RWPE2 (cell line): ENCODE measurements at regions not wholly inside any gene's neighbourhood (a gene's known extent, or its start where the extent isn't known, plus 50 kb on each side); places are given as distances from the start of the nearest gene placed in this dataset.

Source experiments
- ATAC-seq: fragments of 200-7000 bp; cut with Tn5 transposase; 3 replicates; pipeline ENCODE4 v1.9.1; 2021; ENCODE audit warnings: low read depth
- DNase-seq: peaks from one replicate; pipeline ENCODE4 v3.0.0-alpha.2; 2020; ENCODE audit warnings: low spot score
- H3K27ac ChIP-seq: fragments of 450-650 bp; 2 replicates; pipeline ENCODE4 v1.5.1; 2017; ENCODE audit warnings: mild to moderate bottlenecking; ENCODE audit not compliant: poor library complexity, severe bottlenecking
- H3K27me3 ChIP-seq: fragments of 250-450 bp; sonication (Bioruptor Pico); 2 replicates; pipeline ENCODE4 v1.5.1; 2021; ENCODE audit warnings: mild to moderate bottlenecking, moderate library complexity; ENCODE audit not compliant: insufficient read depth, poor library complexity, severe bottlenecking
- H3K36me3 ChIP-seq: fragments of 250-450 bp; sonication (Bioruptor Pico); 2 replicates; pipeline ENCODE4 v1.5.1; 2020; ENCODE audit warnings: low read depth, mild to moderate bottlenecking, moderate library complexity
- H3K4me1 ChIP-seq: fragments of 250-450 bp; sonication (Bioruptor Pico); 2 replicates; pipeline ENCODE4 v1.5.1; 2021; ENCODE audit warnings: mild to moderate bottlenecking, moderate library complexity; ENCODE audit not compliant: insufficient read depth, poor library complexity, severe bottlenecking
- H3K4me3 ChIP-seq: fragments of 250-450 bp; sonication (Bioruptor Pico); 2 replicates; pipeline ENCODE4 v1.5.1; 2021; ENCODE audit warnings: mild to moderate bottlenecking, moderate library complexity; ENCODE audit not compliant: severe bottlenecking
- H3K9me3 ChIP-seq: fragments of 250-450 bp; sonication (Bioruptor Pico); 2 replicates; pipeline ENCODE4 v1.5.1; 2021; ENCODE audit warnings: mild to moderate bottlenecking, moderate library complexity; ENCODE audit not compliant: severe bottlenecking
- CTCF ChIP-seq: fragments of 450-650 bp; IDR thresholded peaks from one replicate; pipeline ENCODE4 v1.5.1; 2017; ENCODE audit warnings: mild to moderate bottlenecking, moderate library complexity; ENCODE audit not compliant: poor library complexity, severe bottlenecking

DNA sequence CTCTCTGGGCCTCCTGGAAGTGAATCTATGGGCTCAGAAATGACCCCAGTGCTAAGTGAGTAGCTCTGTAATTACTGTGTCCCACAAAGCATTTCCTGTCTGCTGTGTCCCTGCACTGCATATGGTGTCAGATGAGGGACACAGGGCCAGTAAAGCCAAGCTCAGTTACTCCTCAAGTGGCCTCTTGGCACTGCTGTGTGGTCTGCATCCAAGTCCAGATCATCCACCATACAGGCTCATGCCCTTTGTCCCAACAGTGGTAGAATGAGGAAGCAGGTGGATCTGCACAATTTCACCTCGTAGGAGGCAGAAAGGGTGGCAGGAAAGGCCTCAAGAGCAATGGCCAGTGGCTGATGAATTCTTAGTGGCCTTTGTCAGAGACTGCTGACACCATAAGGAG is 146.8 kb downstream of the SOX9 start:
- no peak for TF ChIP-seq CTCF
- H3K36me3 ChIP-seq = no peaks in the 10 kb centered on the region
- H3K27ac ChIP-seq = no peak overlapping the region
- no peak for ATAC-seq
- H3K4me1 ChIP-seq = peaks cover 14% of the 10 kb centered on the region
- no peaks in the 10 kb centered on the region for H3K9me3 ChIP-seq
- H3K4me3 ChIP-seq = no peak overlapping the region
- no peak for DNase-seq
- H3K27me3 ChIP-seq = no peaks in the 10 kb centered on the region

DNA sequence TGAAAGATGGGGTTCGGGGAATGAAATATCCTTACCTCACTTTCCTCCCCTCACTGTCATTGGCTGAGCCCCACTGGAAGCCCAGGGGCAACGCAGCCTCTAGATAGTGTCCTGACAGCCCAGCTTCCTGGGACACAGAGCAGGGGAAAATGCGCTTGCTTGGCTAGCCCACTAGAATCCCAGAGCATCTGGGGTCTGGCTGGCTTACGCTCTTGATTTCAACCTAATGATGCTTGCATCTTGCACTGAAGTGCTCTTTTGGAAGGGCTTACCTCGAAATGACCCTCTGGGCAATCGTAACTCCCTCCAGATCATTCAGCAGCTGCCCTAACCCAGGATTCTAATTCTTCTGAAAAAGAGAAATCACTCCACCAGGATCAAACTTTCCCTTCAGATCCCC is 147.6 kb downstream of the SOX9 start:
- ATAC-seq (no peak), DNase-seq (no peak)
- Histone ChIP-seq H3K27me3 (no peaks in the 10 kb centered on the region), H3K27ac (no peak overlapping the region), H3K36me3 (no peaks in the 10 kb centered on the region), H3K9me3 (no peaks in the 10 kb centered on the region), H3K4me3 (no peak overlapping the region), H3K4me1 (peaks cover 21% of the 10 kb centered on the region)
- no peak for TF ChIP-seq CTCF

DNA sequence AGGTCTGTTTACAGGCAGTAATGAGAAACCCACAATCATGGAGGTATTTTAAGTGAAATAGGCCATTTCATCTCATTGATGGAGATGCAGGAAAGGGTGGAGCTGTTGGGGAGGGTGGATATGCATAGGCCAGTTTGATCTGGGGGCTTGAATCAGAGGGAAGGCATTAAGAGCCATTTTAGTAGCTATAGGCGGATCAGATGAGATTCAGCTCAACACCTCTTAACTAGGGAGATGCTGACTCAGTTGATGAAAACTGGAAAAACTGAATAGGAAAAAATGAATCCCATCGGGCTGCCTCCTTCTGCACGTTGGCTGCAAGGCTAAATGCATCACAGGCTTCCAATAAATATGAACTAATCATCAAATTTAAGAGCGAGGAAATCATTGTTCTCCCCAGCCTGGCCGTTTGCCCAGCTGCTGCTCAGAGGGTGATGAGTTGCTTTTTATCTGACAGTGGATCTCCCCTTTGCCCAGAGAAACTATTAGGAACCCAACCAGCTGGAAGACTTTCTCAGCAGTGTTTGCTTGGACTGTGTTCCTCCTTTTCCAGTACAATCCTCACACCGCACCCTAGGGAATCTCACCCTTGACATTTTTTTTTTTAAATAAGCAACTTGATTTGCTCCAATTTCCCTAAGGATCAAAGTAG is 149.6 kb downstream of the SOX9 start:
- no peaks in the 10 kb centered on the region for H3K9me3 ChIP-seq
- no peak for TF ChIP-seq CTCF
- peaks cover 28% of the 10 kb centered on the region for H3K4me1 ChIP-seq
- DNase-seq (peak; percentile 72), ATAC-seq (peak; percentile 60)
- H3K4me3 ChIP-seq = no peak overlapping the region
- no peak overlapping the region for H3K27ac ChIP-seq
- H3K27me3 ChIP-seq = no peaks in the 10 kb centered on the region
- H3K36me3 ChIP-seq = no peaks in the 10 kb centered on the region

- Histone ChIP-seq H3K9me3 (no peaks in the 10 kb centered on the region), H3K4me1 (peaks cover 25% of the 10 kb centered on the region), H3K27ac (no peak overlapping the region), H3K4me3 (no peak overlapping the region), H3K36me3 (no peaks in the 10 kb centered on the region), H3K27me3 (no peaks in the 10 kb centered on the region)
- ATAC-seq = no peak
- no peak for TF ChIP-seq CTCF
- DNase-seq = no peak
These were observed 150.8 kb downstream of the SOX9 start for GRCh38 chr17:72271603-72272002.

DNA sequence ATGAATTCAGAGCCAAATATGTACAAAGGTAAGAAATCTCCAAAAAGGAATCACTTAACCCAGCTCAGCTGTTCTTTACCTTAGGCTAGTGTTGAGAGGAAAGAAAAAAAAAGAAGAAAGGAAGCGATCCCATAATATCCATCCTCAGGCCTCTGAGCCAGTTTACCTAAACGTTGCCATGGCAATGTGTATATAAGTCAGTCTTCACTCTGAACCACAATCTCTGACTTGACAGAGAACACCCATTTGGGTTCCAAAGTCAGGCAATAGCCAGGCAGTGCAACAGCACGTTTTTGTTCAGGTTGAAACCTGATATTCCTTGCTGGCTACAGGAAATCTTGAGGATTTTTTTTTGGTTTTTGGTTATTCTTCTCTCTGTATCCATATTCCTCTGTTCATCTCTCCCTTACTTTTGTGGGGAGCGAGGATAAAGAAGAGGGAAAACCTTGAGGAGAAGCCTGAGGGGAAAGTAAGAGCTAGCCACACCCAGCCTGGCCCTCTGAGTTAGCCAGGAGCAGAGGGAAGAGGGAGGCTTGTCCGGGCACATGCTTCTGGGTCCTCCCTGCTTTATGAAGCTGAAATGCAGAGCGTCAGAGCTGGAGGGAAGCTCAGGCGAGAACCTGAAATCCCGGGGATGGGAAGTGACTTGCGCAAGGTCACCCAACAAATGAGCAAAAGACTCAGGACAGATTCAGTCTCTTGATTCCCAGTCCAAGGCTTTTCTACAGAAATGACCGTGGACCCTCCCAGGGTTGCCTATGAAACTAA is 152.7 kb downstream of the SOX9 start:
- Histone ChIP-seq H3K9me3 (no peaks in the 10 kb centered on the region), H3K36me3 (no peaks in the 10 kb centered on the region), H3K27me3 (no peaks in the 10 kb centered on the region), H3K4me3 (no peak overlapping the region), H3K27ac (peak overlapping the region; percentile 57), H3K4me1 (peaks cover 25% of the 10 kb centered on the region)
- peak; percentile 69 for DNase-seq
- TF ChIP-seq CTCF = no peak
- ATAC-seq = peak; percentile 84
